ENCODE measurements at regions not wholly inside any gene's neighbourhood (a gene's known extent, or its start where the extent isn't known, plus 50 kb on each side); places are given as distances from the start of the nearest gene placed in this dataset.
A peak's percentile ranks its signal among the peaks of the same experiment; 100 is the strongest.

DNA sequence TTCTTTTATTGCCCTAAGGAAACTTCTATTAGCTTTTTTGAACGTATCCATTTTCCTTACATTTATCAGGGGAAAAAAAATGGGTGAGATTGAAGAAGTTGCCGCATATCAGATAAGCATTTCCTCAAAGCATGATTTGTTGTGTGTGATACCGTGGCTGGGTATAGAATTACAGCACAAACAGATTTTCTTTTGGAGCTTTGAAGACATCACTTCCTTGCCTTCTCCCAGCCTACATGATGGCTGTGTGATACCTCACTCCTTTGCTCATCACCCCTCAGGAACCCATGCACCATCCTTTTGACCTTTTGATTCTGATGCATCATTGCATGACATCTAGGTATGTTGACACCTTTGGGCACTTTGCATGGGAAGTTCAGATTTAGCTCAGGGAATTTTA, 1155.3 kb downstream of the BRD1 start:
- DNase-seq: no peak

- no peak for DNase-seq
Measured at GRCh38 chr22:48670731-48671130, 1156.9 kb downstream of the BRD1 start.

- no peak for DNase-seq
Measured at GRCh38 chr22:48669986-48670716, 1157.5 kb downstream of the BRD1 start.

DNA sequence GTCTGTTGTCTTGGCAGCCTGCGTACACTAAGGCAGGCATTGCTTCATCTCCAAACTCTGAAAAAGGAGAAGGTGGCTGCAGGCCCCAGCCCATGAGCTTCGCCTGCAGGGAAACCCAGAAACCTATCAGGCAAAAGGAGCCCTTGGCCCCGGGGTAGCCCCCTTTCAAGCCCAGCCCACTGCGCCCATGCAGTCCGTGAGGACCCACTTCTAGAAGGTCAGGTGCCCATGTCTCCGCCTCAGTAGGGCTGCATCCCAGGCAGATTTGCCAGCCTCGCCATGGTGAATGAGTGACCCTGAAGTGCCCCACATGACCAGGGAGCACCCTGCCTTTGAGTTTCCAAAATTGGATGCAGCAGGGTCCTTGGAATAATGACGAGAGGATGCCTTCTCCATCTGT, 1158.4 kb downstream of the BRD1 start:
- no peak for DNase-seq

DNA sequence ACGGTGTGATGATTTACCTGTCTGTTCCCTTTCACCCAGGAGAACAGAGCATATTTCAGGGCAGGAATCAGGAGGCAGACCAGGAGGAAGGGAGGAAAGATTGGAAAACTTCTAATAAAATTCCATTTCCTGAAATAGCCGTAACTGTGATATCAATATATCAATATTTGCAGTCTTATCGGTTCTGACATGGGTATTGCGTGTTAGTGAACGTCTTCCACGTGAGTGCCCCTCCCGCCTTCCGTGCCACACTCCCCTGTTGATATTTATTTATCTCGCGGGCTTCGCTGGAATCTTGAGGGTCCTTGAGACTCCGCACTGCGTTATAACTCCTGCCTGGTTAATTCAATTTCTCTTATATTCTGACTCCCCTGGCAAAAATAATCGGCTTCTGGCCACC, 1160.4 kb downstream of the BRD1 start:
- DNase-seq: no peak

GRCh38 chr22:48666620-48667019, 1161.1 kb downstream of the BRD1 start:
- DNase-seq: no peak

GRCh38 chr22:48665311-48665995, 1162.2 kb downstream of the BRD1 start:
- peak; percentile 79 for DNase-seq

DNA sequence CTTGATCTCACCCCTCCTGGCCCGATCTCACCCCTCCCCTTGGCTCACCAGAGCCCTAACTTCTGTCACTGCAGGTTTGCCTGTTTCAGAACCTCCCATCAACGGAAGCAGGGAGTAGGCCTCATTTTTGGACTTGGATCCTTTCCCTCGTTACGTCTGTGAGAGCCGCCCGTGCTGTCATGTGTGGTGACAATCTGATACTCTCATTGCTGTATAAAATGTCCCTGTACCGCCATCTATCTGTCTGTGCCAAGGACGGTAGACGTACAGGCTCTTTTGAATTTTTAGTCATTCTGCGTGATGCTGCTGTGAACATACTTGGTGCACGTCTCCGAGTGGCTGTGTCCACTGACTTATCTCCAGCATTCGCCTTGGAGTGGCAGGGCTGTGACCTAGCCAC, 1163.1 kb downstream of the BRD1 start:
- DNase-seq: no peak

DNA sequence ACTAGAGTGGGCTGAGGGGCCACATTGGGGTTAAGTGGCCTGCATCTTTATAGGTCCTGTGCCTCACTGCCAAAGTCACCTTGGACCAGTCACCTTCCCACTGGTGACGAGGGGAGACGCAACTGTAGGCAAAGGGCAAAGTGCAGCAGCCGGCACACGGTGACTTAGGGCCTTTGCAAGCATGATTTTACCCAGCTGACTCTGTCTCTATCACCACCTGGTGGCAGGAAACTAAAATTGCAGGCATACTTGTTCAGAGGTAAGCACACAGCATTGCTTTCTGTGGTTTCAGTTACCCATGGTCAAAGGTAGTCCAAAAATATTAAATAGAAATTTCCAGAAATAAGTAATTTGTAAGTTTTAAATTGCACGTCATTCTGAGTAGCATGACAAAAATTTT, 1164.4 kb downstream of the BRD1 start:
- no peak for DNase-seq

GRCh38 chr22:48662476-48663135, 1165.1 kb downstream of the BRD1 start:
- no peak for DNase-seq

DNA sequence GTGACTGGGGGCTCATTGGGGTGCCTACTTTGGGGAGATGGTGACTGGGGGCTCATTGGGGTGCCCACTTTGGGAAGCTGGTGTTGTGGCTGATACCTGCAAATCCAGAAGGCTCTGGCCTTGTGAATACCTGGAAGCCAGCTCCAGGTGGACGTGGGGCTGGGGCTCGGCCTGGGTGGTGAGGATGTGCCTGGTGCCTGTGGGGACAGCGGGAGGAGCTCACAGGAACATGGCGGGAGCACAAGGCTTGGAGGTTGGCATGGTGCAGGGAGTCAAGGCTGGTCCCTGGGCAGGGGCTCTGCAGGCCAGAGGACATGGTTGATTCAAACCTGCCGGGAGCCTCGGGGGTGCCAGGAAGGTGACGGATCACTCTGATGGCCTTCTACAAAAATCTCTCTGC, 1165.7 kb downstream of the BRD1 start:
- no peak for DNase-seq

- DNase-seq: no peak
Measured at GRCh38 chr22:48660790-48661740, 1166.6 kb downstream of the BRD1 start.

- DNase-seq: no peak
Measured at GRCh38 chr22:48660104-48660789, 1167.4 kb downstream of the BRD1 start.

- DNase-seq: no peak
Measured at GRCh38 chr22:48659404-48659996, 1168.2 kb downstream of the BRD1 start.

DNA sequence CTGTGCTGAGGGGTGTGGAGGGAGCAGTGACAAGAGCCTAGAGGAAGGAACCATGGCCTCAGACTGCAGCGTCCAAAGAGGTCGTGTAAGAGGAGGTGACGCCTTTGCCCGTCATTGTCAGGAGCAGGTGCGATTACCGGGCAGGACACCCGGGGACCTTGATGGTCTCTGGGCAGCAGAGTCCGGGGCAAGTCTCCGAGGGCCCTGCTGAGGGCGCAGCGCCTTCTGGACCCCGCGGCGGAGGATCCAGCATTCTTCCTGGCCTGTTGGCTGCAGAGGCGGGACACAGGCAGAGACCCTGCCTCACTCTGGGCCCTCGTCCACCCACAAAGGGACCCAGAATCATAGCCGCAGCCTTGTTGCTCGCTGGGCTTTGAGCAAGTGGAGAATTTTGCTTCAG, 1168.8 kb downstream of the BRD1 start:
- no peak for DNase-seq

GRCh38 chr22:48658246-48658645, 1169.4 kb downstream of the BRD1 start:
- no peak for DNase-seq

GRCh38 chr22:48654492-48654891, 1173.2 kb downstream of the BRD1 start:
- DNase-seq: no peak

DNA sequence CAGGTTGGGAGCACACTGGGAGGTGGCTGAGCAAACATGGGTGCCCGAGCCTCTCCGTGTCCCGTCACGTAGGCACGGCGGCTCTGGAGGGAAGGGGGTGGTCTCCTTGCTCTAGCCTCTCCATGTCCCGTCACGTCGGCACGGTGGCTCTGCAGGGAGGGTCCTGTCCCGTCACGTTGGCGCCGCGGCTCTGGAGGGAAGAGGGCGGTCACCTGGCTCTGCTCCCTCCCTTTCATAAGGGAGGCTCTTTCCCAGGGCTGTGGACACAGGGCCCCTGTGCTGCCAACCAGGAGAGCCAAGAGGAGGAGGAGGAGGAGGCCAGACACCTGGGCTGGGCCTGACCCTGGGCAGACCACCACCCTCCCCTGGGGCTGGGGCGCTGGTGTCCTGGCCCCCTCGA, 1173.7 kb downstream of the BRD1 start:
- DNase-seq: no peak

DNA sequence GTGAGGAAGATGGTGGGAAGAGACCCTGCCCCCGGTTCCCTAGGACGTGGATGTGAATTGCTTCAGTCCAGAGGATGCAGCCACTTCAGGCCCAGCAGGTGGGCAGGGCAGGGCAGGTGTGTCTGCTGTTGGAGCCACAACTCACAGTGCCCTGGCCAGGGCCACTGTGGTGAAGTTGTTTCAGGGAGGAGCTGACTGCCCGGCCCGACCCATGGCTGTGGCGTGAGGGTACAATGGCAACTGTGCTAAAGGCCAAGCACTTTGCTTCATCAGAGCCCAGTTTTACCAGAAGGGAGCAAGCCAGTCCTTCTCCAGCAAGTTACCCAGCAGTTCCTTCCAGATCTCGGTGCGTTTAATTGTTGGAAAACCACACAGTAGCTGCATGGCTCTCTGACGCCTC, 1174.4 kb downstream of the BRD1 start:
- no peak for DNase-seq

- no peak for DNase-seq
Measured at GRCh38 chr22:48652796-48653195, 1174.9 kb downstream of the BRD1 start.

DNA sequence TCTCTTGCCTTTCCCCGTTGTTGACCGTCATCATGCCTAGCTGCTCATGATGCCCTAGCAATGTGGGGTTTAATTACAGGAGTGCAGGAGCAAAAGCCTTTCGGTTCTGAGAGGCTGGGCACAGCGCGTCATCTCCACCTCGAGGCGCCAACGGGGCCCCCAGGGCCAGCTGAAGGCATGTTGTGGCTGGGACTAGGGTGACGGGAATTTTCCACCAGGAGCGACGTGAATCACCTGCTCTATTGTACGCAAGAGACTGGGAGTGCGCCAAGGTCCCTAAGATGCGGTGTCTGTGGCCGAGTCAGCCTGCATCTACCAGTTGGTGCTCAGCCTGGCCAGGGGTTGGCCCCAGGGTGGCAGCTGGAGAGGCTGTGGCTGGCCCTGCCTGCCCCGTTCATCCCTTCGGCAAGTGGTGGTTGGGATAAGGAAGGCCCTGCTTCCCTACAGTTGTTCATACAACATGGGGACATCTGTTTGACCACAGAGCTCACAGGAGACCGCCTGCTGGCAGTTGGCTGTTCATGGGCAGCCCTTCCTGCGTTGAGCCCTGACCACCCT, 1175.6 kb downstream of the BRD1 start:
- no peak for DNase-seq

Data from skin of body (tissue), 1 donor.